ENCODE measurements at regions not wholly inside any gene's neighbourhood (a gene's known extent, or its start where the extent isn't known, plus 50 kb on each side); places are given as distances from the start of the nearest gene placed in this dataset.

GRCh38 chr15:47553947-47554346, 163.4 kb upstream of the SEMA6D start:
- Histone ChIP-seq H3K9me3 (no peaks in the 10 kb centered on the region), H3K27ac (no peak overlapping the region), H3K4me1 (ENCODE audit: insufficient read depth) (no peaks in the 10 kb centered on the region), H3K36me3 (no peaks in the 10 kb centered on the region), H3K4me3 (no peak overlapping the region), H3K27me3 (no peaks in the 10 kb centered on the region)
- 78 to 88% (median 79%) methylated on average over 1 of the region's 1 CpG for WGBS, 3 donors
- TF ChIP-seq CTCF (IDR thresholded peaks at IDR 0.05): no peak
- no peak for TF ChIP-seq EP300 (IDR thresholded peaks at IDR 0.05)
- TF ChIP-seq POLR2A (IDR thresholded peaks at IDR 0.05): no peak
- DNase-seq: no peak
- intact Hi-C loops (cut with DNase I): no loop called here

- Histone ChIP-seq H3K27me3 (no peaks in the 10 kb centered on the region), H3K36me3 (no peaks in the 10 kb centered on the region), H3K9me3 (no peaks in the 10 kb centered on the region), H3K4me3 (no peak overlapping the region), H3K27ac (no peak overlapping the region), H3K4me1 (ENCODE audit: insufficient read depth) (no peaks in the 10 kb centered on the region)
- no peak for DNase-seq
- intact Hi-C loops (cut with DNase I): no loop called here
- TF ChIP-seq EP300 (IDR thresholded peaks at IDR 0.05): no peak
- TF ChIP-seq CTCF (IDR thresholded peaks at IDR 0.05): no peak
- no peak for TF ChIP-seq POLR2A (IDR thresholded peaks at IDR 0.05)
- 79 to 86% (median 85%) methylated on average over 1 of the region's 1 CpG for WGBS, 3 donors
Observed at GRCh38 chr15:47561102-47561501, 156.2 kb upstream of the SEMA6D start.

GRCh38 chr15:47565949-47566348, 151.4 kb upstream of the SEMA6D start:
- no peaks in the 10 kb centered on the region for H3K36me3 ChIP-seq
- DNase-seq: no peak
- peaks cover 1% of the 10 kb centered on the region for H3K4me1 ChIP-seq (ENCODE audit: insufficient read depth)
- H3K4me3 ChIP-seq: no peak overlapping the region
- whole genome bisulfite sequencing, 3 donors: 75 to 87% (median 75%) methylated on average over 3 of the region's 3 CpGs
- H3K27ac ChIP-seq: no peak overlapping the region
- no peak for TF ChIP-seq POLR2A (IDR thresholded peaks at IDR 0.05)
- TF ChIP-seq EP300 (IDR thresholded peaks at IDR 0.05): no peak
- TF ChIP-seq CTCF (IDR thresholded peaks at IDR 0.05): no peak
- intact Hi-C loops (cut with DNase I): no loop called here
- H3K27me3 ChIP-seq: no peaks in the 10 kb centered on the region
- no peaks in the 10 kb centered on the region for H3K9me3 ChIP-seq

- TF ChIP-seq EP300 (IDR thresholded peaks at IDR 0.05): no peak
- TF ChIP-seq POLR2A (IDR thresholded peaks at IDR 0.05): no peak
- no peak for TF ChIP-seq CTCF (IDR thresholded peaks at IDR 0.05)
- Histone ChIP-seq H3K27me3 (no peaks in the 10 kb centered on the region), H3K36me3 (no peaks in the 10 kb centered on the region), H3K9me3 (no peaks in the 10 kb centered on the region), H3K27ac (no peak overlapping the region), H3K4me1 (ENCODE audit: insufficient read depth) (peaks cover 1% of the 10 kb centered on the region), H3K4me3 (no peak overlapping the region)
- no peak for DNase-seq
- 74 to 82% (median 80%) methylated on average over 6 of the region's 6 CpGs for WGBS, 3 donors
- intact Hi-C loops (cut with DNase I): no loop called here
Observed at GRCh38 chr15:47566610-47567009, 150.7 kb upstream of the SEMA6D start.

GRCh38 chr15:47568030-47568429, 149.3 kb upstream of the SEMA6D start:
- no peak for TF ChIP-seq CTCF (IDR thresholded peaks at IDR 0.05)
- no peak for TF ChIP-seq POLR2A (IDR thresholded peaks at IDR 0.05)
- no peak for TF ChIP-seq EP300 (IDR thresholded peaks at IDR 0.05)
- H3K4me1 ChIP-seq (ENCODE audit: insufficient read depth): peaks cover 1% of the 10 kb centered on the region
- H3K27ac ChIP-seq: no peak overlapping the region
- H3K36me3 ChIP-seq: no peaks in the 10 kb centered on the region
- WGBS, 3 donors: 92 to 95% (median 93%) methylated on average over 2 of the region's 2 CpGs
- no peak for DNase-seq
- intact Hi-C loops (cut with DNase I): no loop called here
- no peaks in the 10 kb centered on the region for H3K9me3 ChIP-seq
- no peaks in the 10 kb centered on the region for H3K27me3 ChIP-seq
- H3K4me3 ChIP-seq: no peak overlapping the region
